ENCODE measurements at regions not wholly inside any gene's neighbourhood (a gene's known extent, or its start where the extent isn't known, plus 50 kb on each side); places are given as distances from the start of the nearest gene placed in this dataset.

GRCh38 chr1:37186246-37186756 is 152.0 kb upstream of the GRIK3 start:
- H4K91ac ChIP-seq (ENCODE audit: insufficient read length, low read depth, low read length): no peak overlapping the region
- no peak overlapping the region for H3K4me3 Mint-ChIP-seq
- no peak for DNase-seq
- H2BK20ac ChIP-seq (ENCODE audit: low read depth, low read length, poor library complexity, severe bottlenecking): no peak overlapping the region
- no peaks in the 10 kb centered on the region for H3K9me3 ChIP-seq (ENCODE audit: control insufficient read depth, low read depth, low read length)
- H3K56ac ChIP-seq (ENCODE audit: insufficient read length, low read depth, low read length): no peak overlapping the region
- H4K5ac ChIP-seq (ENCODE audit: insufficient read length, low read depth, low read length): no peak overlapping the region
- H3K79me1 ChIP-seq (ENCODE audit: insufficient read depth, low read depth, low read length, poor library complexity, severe bottlenecking): no peaks in the 10 kb centered on the region
- no peaks in the 10 kb centered on the region for H3K27me3 ChIP-seq (ENCODE audit: insufficient read depth, low read length)
- no peak overlapping the region for H3K23ac ChIP-seq (ENCODE audit: insufficient read length, low read depth, low read length)
- H3K14ac ChIP-seq (ENCODE audit: insufficient read depth, low read length): no peak overlapping the region
- no peak overlapping the region for H3K18ac ChIP-seq (ENCODE audit: insufficient read length, low read depth, low read length)
- H3K4me1 Mint-ChIP-seq: peaks cover 12 to 14% of the 10 kb centered on the region in 2 experiments
- 0 out of 2 replicates have a peak, but pooled peaks cover 3% of the 10 kb centered on the region for H3K27me3 Mint-ChIP-seq (ENCODE audit: low read depth)
- no peak overlapping the region for H4K8ac ChIP-seq (replicated peaks; ENCODE audit: insufficient read length, low read depth, low read length)
- H2BK15ac ChIP-seq (ENCODE audit: low read depth, low read length): no peak overlapping the region
- no peak overlapping the region for H3K27ac Mint-ChIP-seq
- H3T11ph ChIP-seq (ENCODE audit: low read length): no peak overlapping the region
- H2AFZ ChIP-seq (ENCODE audit: low read length): no peak overlapping the region
- no peak overlapping the region for H3K9ac ChIP-seq (ENCODE audit: extremely low read depth, insufficient read length, low read length)
- no peaks in the 10 kb centered on the region for H3K4me1 ChIP-seq (ENCODE audit: insufficient read depth, low read length)
- no CpG with 5 or more reads among the region's 1 CpG for WGBS (ENCODE audit: extremely low coverage, insufficient read length, low lambda C conversion rate)
- H3K23me2 ChIP-seq (ENCODE audit: insufficient read length, low read depth, low read length, poor library complexity, severe bottlenecking): no peaks in the 10 kb centered on the region
- H2BK5ac ChIP-seq (ENCODE audit: insufficient read length, low read length): no peak overlapping the region
- no peak for TF ChIP-seq CTCF (conservative IDR thresholded peaks at IDR 0.05)
- H2BK12ac ChIP-seq (ENCODE audit: insufficient read length, low read depth, low read length): no peak overlapping the region
- H3K9me3 Mint-ChIP-seq: peaks cover 0 to 3% of the 10 kb centered on the region in 2 experiments; a peak in 2 of 5 replicates
- H4K20me1 ChIP-seq (ENCODE audit: control insufficient read depth, insufficient read depth, insufficient read length): no peaks in the 10 kb centered on the region
- H3K36me3 Mint-ChIP-seq (ENCODE audit: insufficient read depth in 1 of 3, low read depth in 3 of 3): 0 out of 7 replicates have a peak, but pooled peaks cover 0 to 3% (median 0%) of the 10 kb centered on the region in 3 experiments
- H3K27ac ChIP-seq (ENCODE audit: insufficient read length, low read depth, low read length): no peak overlapping the region
- no peak overlapping the region for H2BK120ac ChIP-seq (ENCODE audit: low read depth, low read length, poor library complexity, severe bottlenecking)
- no peaks in the 10 kb centered on the region for H3K79me2 ChIP-seq (ENCODE audit: insufficient read depth, low read length)
- H3K4me2 ChIP-seq (ENCODE audit: insufficient read depth, insufficient read length, low read length): no peak overlapping the region
- H2AK5ac ChIP-seq (ENCODE audit: insufficient read length, low read length): no peak overlapping the region
- no peak overlapping the region for H3K4ac ChIP-seq (ENCODE audit: low read depth, low read length)

All from H9 (cell line).